ENCODE measurements at regions not wholly inside any gene's neighbourhood (a gene's known extent, or its start where the extent isn't known, plus 50 kb on each side); places are given as distances from the start of the nearest gene placed in this dataset.
"Not testable (repeated sequence)": the region's sequence is repeated elsewhere in the genome, so short reads cannot be mapped to it uniquely, and the experiment has no call there.

GRCh38 chr4:63105839-63106238 lies 1303.4 kb downstream of the TECRL start:
- Mint-ChIP-seq H3K27ac (no peak overlapping the region), H3K4me1 (ENCODE audit: unreplicated experiment) (no peaks in the 10 kb centered on the region), H3K36me3 (no peaks in the 10 kb centered on the region), H3K4me3 (no peak overlapping the region), H3K9me3 (no peaks in the 10 kb centered on the region), H3K27me3 (no peaks in the 10 kb centered on the region)
- DNase-seq (ENCODE audit: extremely low spot score, unreplicated experiment) = no peak
- no peak for TF ChIP-seq CTCF (conservative IDR thresholded peaks at IDR 0.05)

GRCh38 chr4:63090641-63091040 lies 1318.6 kb downstream of the TECRL start:
- Mint-ChIP-seq H3K9me3 (no peaks in the 10 kb centered on the region), H3K27me3 (no peaks in the 10 kb centered on the region), H3K36me3 (no peaks in the 10 kb centered on the region), H3K4me3 (no peak overlapping the region), H3K4me1 (ENCODE audit: unreplicated experiment) (no peaks in the 10 kb centered on the region), H3K27ac (no peak overlapping the region)
- TF ChIP-seq CTCF (conservative IDR thresholded peaks at IDR 0.05) = no peak
- no peak for DNase-seq (ENCODE audit: extremely low spot score, unreplicated experiment)

GRCh38 chr4:63085091-63085490 lies 1324.2 kb downstream of the TECRL start:
- no peaks in the 10 kb centered on the region for H3K9me3 Mint-ChIP-seq
- no peak overlapping the region for H3K4me3 Mint-ChIP-seq
- TF ChIP-seq CTCF (conservative IDR thresholded peaks at IDR 0.05) = no peak
- no peak overlapping the region for H3K27ac Mint-ChIP-seq
- no peaks in the 10 kb centered on the region for H3K36me3 Mint-ChIP-seq
- no peaks in the 10 kb centered on the region for H3K27me3 Mint-ChIP-seq
- H3K4me1 Mint-ChIP-seq (ENCODE audit: unreplicated experiment) = no peaks in the 10 kb centered on the region
- no peak for DNase-seq (ENCODE audit: extremely low spot score, unreplicated experiment)

GRCh38 chr4:63080934-63081333 lies 1328.3 kb downstream of the TECRL start:
- Mint-ChIP-seq H3K9me3 (no peaks in the 10 kb centered on the region), H3K4me1 (ENCODE audit: unreplicated experiment) (no peaks in the 10 kb centered on the region), H3K36me3 (no peaks in the 10 kb centered on the region), H3K27me3 (no peaks in the 10 kb centered on the region), H3K27ac (no peak overlapping the region), H3K4me3 (no peak overlapping the region)
- no peak for DNase-seq (ENCODE audit: extremely low spot score, unreplicated experiment)
- no peak for TF ChIP-seq CTCF (conservative IDR thresholded peaks at IDR 0.05)

- Mint-ChIP-seq H3K4me1 (ENCODE audit: unreplicated experiment) (no peaks in the 10 kb centered on the region), H3K9me3 (peaks cover 6% of the 10 kb centered on the region), H3K4me3 (no peak overlapping the region), H3K27ac (no peak overlapping the region), H3K36me3 (no peaks in the 10 kb centered on the region), H3K27me3 (no peaks in the 10 kb centered on the region)
- no peak for DNase-seq (ENCODE audit: extremely low spot score, unreplicated experiment)
- no peak for TF ChIP-seq CTCF (conservative IDR thresholded peaks at IDR 0.05)
Measured at GRCh38 chr4:63063760-63064159, 1345.5 kb downstream of the TECRL start.

GRCh38 chr4:63062891-63063290 lies 1346.4 kb downstream of the TECRL start:
- DNase-seq (ENCODE audit: extremely low spot score, unreplicated experiment); H3K36me3 Mint-ChIP-seq; H3K4me3 Mint-ChIP-seq; H3K9me3 Mint-ChIP-seq; H3K27me3 Mint-ChIP-seq; H3K4me1 Mint-ChIP-seq (ENCODE audit: unreplicated experiment); H3K27ac Mint-ChIP-seq: not testable (repeated sequence)
